Esophagus squamous epithelium (tissue), 5 donors: ENCODE measurements at regions not wholly inside any gene's neighbourhood (a gene's known extent, or its start where the extent isn't known, plus 50 kb on each side); places are given as distances from the start of the nearest gene placed in this dataset.
"Not testable (repeated sequence)": the region's sequence is repeated elsewhere in the genome, so short reads cannot be mapped to it uniquely, and the experiment has no call there.

ENCODE experiments used
- DNase-seq: peaks from one replicate; lab custom pipeline; 2025; lab: John Stamatoyannopoulos, UW
- H3K27ac ChIP-seq, 4 donors: fragments of 200-600 bp; sonication (generic); one replicate each; pipeline ENCODE4 v1.5.1; 2016 to 2019; ENCODE audit warnings: mild to moderate bottlenecking in 1 of 4
- H3K27me3 ChIP-seq, 4 donors: fragments of 200-600 bp; sonication (generic); 1 replicate in 3 of 4; 2 replicates in 1 of 4; pipeline versions ENCODE4 v1.5.1 to v1.6.0; 2017 to 2021; ENCODE audit warnings: antibody characterized with exemption in 1 of 4
- H3K36me3 ChIP-seq, 3 donors: fragments of 200-600 bp; sonication (generic); one replicate each; pipeline ENCODE4 v1.5.1; 2016 to 2019
- H3K4me1 ChIP-seq, 3 donors: fragments of 200-600 bp; sonication (generic); one replicate each; pipeline ENCODE4 v1.5.1; 2017 to 2019
- H3K4me3 ChIP-seq, 4 donors: fragments of 200-600 bp; sonication (generic); 1 replicate in 3 of 4; 2 replicates in 1 of 4; pipeline ENCODE4 v1.5.1; 2016 to 2019; ENCODE audit warnings: mild to moderate bottlenecking in 2 of 4, moderate library complexity in 1 of 4
- H3K9me3 ChIP-seq, 3 donors: fragments of 200-600 bp; sonication (generic); one replicate each; pipeline ENCODE4 v1.5.1; 2016 to 2019
- POLR2A ChIP-seq, 4 donors: fragments of 450-650 bp; IDR thresholded peaks; one replicate each; pipeline ENCODE4 v1.6.1; 2017; ENCODE audit warnings: antibody characterized with exemption in 4 of 4, mild to moderate bottlenecking in 4 of 4, moderate library complexity in 3 of 4
- WGBS, 2 donors: methylation state at CpG; one replicate each; pipeline ENCODE4 v1.1.5; 2018; 5-methylcytosine and 5-hydroxymethylcytosine counted together
- intact Hi-C: fragments of 100-400 bp; cut with DNase I; formaldehyde crosslinking; loops from one replicate; pipeline ENCODE4 v1.15.0; 2022
- TF ChIP-seq, protein P1 (sequence below), 6 experiments: fragments of 450-650 bp in 4 of 6; fragments of 200-600 bp in 2 of 6; sonication (generic) in 2 of 6; IDR thresholded peaks; one replicate each; pipeline ENCODE4 v1.5.1; 2016 to 2019; ENCODE audit warnings: antibody characterized with exemption in 6 of 6, mild to moderate bottlenecking in 4 of 6, moderate library complexity in 4 of 6
- donor health status: DM: yes; HTN: yes; CAD: no.

DNA sequence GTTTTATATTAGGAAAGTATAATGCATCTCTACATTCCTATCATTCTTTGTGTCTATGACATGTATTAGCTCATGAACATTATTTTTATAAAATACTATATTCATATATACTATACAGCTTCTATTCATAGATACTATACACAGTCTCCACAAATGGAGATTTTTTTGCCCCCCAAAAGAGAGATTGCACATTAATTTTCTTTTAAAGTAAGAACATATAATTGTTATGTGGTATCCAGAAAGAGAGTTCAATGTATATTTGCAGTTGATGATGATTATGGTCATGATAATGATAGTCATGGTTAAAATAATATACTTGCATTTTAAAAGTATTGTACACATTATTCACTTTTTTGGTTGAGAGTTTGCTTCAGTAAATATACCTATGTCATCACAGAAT, 445.3 kb downstream of the DSC3 start:
- H3K4me1 ChIP-seq = no peaks in the 10 kb centered on the region
- no peaks in the 10 kb centered on the region for H3K9me3 ChIP-seq
- H3K27ac ChIP-seq = no peak overlapping the region
- no peak for DNase-seq
- H3K27me3 ChIP-seq = no peaks in the 10 kb centered on the region
- TF ChIP-seq, protein P1, sequence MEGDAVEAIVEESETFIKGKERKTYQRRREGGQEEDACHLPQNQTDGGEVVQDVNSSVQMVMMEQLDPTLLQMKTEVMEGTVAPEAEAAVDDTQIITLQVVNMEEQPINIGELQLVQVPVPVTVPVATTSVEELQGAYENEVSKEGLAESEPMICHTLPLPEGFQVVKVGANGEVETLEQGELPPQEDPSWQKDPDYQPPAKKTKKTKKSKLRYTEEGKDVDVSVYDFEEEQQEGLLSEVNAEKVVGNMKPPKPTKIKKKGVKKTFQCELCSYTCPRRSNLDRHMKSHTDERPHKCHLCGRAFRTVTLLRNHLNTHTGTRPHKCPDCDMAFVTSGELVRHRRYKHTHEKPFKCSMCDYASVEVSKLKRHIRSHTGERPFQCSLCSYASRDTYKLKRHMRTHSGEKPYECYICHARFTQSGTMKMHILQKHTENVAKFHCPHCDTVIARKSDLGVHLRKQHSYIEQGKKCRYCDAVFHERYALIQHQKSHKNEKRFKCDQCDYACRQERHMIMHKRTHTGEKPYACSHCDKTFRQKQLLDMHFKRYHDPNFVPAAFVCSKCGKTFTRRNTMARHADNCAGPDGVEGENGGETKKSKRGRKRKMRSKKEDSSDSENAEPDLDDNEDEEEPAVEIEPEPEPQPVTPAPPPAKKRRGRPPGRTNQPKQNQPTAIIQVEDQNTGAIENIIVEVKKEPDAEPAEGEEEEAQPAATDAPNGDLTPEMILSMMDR (IDR thresholded peaks at IDR 0.05) = no peak
- TF ChIP-seq POLR2A (IDR thresholded peaks at IDR 0.05) = no peak
- intact Hi-C loops = no loop called here
- no peaks in the 10 kb centered on the region for H3K36me3 ChIP-seq
- no peak overlapping the region for H3K4me3 ChIP-seq

DNA sequence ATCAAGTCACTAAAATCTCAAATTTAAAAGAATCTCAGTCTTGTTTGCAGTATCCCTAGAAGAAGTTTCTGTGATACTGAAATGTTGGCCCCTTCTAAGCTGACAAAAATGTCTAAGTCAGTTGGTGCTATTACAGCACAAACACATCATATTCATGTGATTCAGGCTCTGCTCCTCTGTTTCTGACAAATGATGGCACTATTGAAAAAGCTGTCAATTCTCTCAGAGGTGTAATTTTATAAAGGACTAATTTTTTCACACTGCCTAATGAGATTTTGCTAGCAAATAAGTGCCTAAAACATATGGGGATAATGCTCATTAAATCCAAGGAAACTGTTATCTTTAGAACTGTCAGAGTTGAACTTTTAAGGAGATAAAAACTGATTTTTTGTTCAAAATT, 445.9 kb downstream of the DSC3 start:
- Histone ChIP-seq H3K36me3 (no peaks in the 10 kb centered on the region), H3K9me3 (no peaks in the 10 kb centered on the region), H3K27me3 (no peaks in the 10 kb centered on the region), H3K27ac (no peak overlapping the region), H3K4me3 (no peak overlapping the region), H3K4me1 (no peaks in the 10 kb centered on the region)
- no peak for DNase-seq
- TF ChIP-seq, protein P1 (IDR thresholded peaks at IDR 0.05) = no peak
- no peak for TF ChIP-seq POLR2A (IDR thresholded peaks at IDR 0.05)
- intact Hi-C loops = no loop called here

DNA sequence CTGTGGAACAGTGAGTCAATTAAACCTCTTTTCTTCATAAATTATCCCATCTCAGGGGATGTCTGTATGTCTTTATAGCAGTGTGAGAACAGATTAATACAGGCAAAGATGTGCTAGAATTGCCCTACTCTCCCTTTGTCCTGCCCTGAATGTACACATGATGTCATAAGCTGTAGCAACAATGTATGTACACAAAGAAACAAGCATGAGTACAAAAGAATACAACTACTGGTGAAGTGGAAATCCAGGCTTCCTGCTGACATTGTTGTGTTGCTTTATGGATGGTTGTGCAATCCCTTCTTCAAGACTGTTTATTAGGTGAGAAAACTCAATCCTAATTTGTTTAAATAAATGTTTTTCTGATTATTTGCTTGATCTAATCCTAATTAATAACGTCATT, 446.6 kb downstream of the DSC3 start:
- Histone ChIP-seq H3K27ac (no peak overlapping the region), H3K4me3 (no peak overlapping the region), H3K36me3 (no peaks in the 10 kb centered on the region), H3K27me3 (no peaks in the 10 kb centered on the region), H3K9me3 (no peaks in the 10 kb centered on the region), H3K4me1 (no peaks in the 10 kb centered on the region)
- intact Hi-C loops = no loop called here
- no peak for DNase-seq
- TF ChIP-seq, protein P1 (IDR thresholded peaks at IDR 0.05) = no peak
- TF ChIP-seq POLR2A (IDR thresholded peaks at IDR 0.05) = no peak
- 67 to 82% methylated on average over 1 of the region's 1 CpG for WGBS, 2 donors

GRCh38 chr18:30594911-30595310, 447.6 kb downstream of the DSC3 start:
- 85 to 86% methylated on average over 16 to 18 of the region's 18 CpGs for WGBS, 2 donors
- H3K27ac ChIP-seq, H3K4me1 ChIP-seq, H3K9me3 ChIP-seq, H3K36me3 ChIP-seq, intact Hi-C loops, H3K27me3 ChIP-seq, DNase-seq, H3K4me3 ChIP-seq: not testable (repeated sequence)

DNA sequence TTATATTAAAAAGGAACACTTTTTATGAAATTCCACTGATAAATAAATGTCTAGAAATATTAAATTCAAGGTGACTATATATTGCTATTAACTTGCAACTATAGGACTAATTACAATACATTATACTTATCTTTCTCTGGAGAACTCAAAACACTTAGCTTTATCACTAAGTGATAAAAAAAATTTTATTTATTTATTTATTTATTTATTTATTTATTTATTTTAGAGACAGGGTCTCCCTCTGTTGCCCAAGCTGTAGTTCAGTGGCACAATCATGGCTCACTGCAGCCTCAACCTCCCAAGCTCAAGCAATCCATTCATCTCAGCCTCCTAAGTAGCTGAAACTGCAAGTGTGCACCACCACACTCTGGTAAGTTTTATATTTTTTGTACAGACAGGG, 451.1 kb downstream of the DSC3 start:
- Histone ChIP-seq H3K4me1 (no peaks in the 10 kb centered on the region), H3K27me3 (no peaks in the 10 kb centered on the region), H3K36me3 (no peaks in the 10 kb centered on the region), H3K27ac (no peak overlapping the region), H3K9me3 (no peaks in the 10 kb centered on the region), H3K4me3 (no peak overlapping the region)
- intact Hi-C loops = no loop called here
- DNase-seq = no peak
- TF ChIP-seq POLR2A (IDR thresholded peaks at IDR 0.05) = no peak
- TF ChIP-seq, protein P1 (IDR thresholded peaks at IDR 0.05) = no peak

- TF ChIP-seq, protein P1 (IDR thresholded peaks at IDR 0.05) = no peak
- no peak for TF ChIP-seq POLR2A (IDR thresholded peaks at IDR 0.05)
- Histone ChIP-seq H3K9me3 (no peaks in the 10 kb centered on the region), H3K4me1 (no peaks in the 10 kb centered on the region), H3K27me3 (no peaks in the 10 kb centered on the region), H3K36me3 (no peaks in the 10 kb centered on the region), H3K4me3 (no peak overlapping the region), H3K27ac (no peak overlapping the region)
- DNase-seq = no peak
- intact Hi-C loops = no loop called here
Measured at GRCh38 chr18:30588673-30589164, 453.8 kb downstream of the DSC3 start.
